Spinal cord (tissue), 9 donors: ENCODE measurements at regions not wholly inside any gene's neighbourhood (a gene's known extent, or its start where the extent isn't known, plus 50 kb on each side); places are given as distances from the start of the nearest gene placed in this dataset.
A peak's percentile ranks its signal among the peaks of the same experiment; 100 is the strongest.

Experiments used
- DNase-seq, 6 donors: peaks; one replicate each; pipeline versions ENCODE4 v3.0.0 to v3.0.0-alpha.2; 2013 to 2015; ENCODE audit warnings: low spot score in 6 of 6, low read depth in 4 of 6
- H3K27ac ChIP-seq: one replicate; pipeline ENCODE4 v1.5.1; 2013; ENCODE audit warnings: low read depth, low read length, control low read depth
- H3K27me3 ChIP-seq: one replicate; pipeline ENCODE4 v1.6.1; 2013; ENCODE audit warnings: low read length; ENCODE audit not compliant: control insufficient read depth, insufficient read depth
- H3K36me3 ChIP-seq: one replicate; pipeline ENCODE4 v1.6.1; 2013; ENCODE audit warnings: low read length; ENCODE audit not compliant: control insufficient read depth, insufficient read depth
- H3K4me1 ChIP-seq: one replicate; pipeline ENCODE4 v1.6.1; 2013; ENCODE audit warnings: low read length; ENCODE audit not compliant: control insufficient read depth, insufficient read depth
- H3K4me3 ChIP-seq: one replicate; pipeline ENCODE4 v1.5.1; 2013; ENCODE audit warnings: low read depth, low read length, control low read depth
- H3K9me3 ChIP-seq: one replicate; pipeline ENCODE4 v1.6.1; 2013; ENCODE audit warnings: low read length; ENCODE audit not compliant: control insufficient read depth, insufficient read depth
- WGBS: methylation state at CpG from one replicate; pipeline ENCODE4 v1.1.5; 2013; ENCODE audit warnings: missing lambda C conversion rate; ENCODE audit not compliant: insufficient coverage; 5-methylcytosine and 5-hydroxymethylcytosine counted together
- donor health status: healthy.

- WGBS: no CpG with 5 or more reads among the region's 3 CpGs
- DNase-seq: peak in 3 of 6 donors; percentile 7 to 58 (median 48)
- no peak overlapping the region for H3K4me3 ChIP-seq
- no peaks in the 10 kb centered on the region for H3K27me3 ChIP-seq
- no peak overlapping the region for H3K27ac ChIP-seq
- H3K9me3 ChIP-seq: no peaks in the 10 kb centered on the region
- no peaks in the 10 kb centered on the region for H3K36me3 ChIP-seq
- no peaks in the 10 kb centered on the region for H3K4me1 ChIP-seq
These were observed 615.9 kb upstream of the FAT3 start for GRCh38 chr11:91608677-91609076.

GRCh38 chr11:91596111-91596510 lies 628.5 kb upstream of the FAT3 start:
- WGBS: no CpG with 5 or more reads among the region's 1 CpG
- Histone ChIP-seq H3K27ac (no peak overlapping the region), H3K36me3 (no peaks in the 10 kb centered on the region), H3K9me3 (peaks cover 12% of the 10 kb centered on the region), H3K4me1 (no peaks in the 10 kb centered on the region), H3K27me3 (no peaks in the 10 kb centered on the region), H3K4me3 (no peak overlapping the region)
- DNase-seq: no peak

GRCh38 chr11:91591021-91591420 lies 633.6 kb upstream of the FAT3 start:
- Histone ChIP-seq H3K27ac (no peak overlapping the region), H3K9me3 (peaks cover 11% of the 10 kb centered on the region), H3K36me3 (no peaks in the 10 kb centered on the region), H3K27me3 (no peaks in the 10 kb centered on the region), H3K4me3 (no peak overlapping the region), H3K4me1 (no peaks in the 10 kb centered on the region)
- no peak for DNase-seq
- WGBS: no CpG with 5 or more reads among the region's 1 CpG

- no peak overlapping the region for H3K27ac ChIP-seq
- H3K27me3 ChIP-seq: no peaks in the 10 kb centered on the region
- DNase-seq: no peak
- peaks cover 4% of the 10 kb centered on the region for H3K9me3 ChIP-seq
- no peaks in the 10 kb centered on the region for H3K36me3 ChIP-seq
- H3K4me3 ChIP-seq: no peak overlapping the region
- WGBS: 83% methylated on average over 1 of the region's 3 CpGs
- H3K4me1 ChIP-seq: no peaks in the 10 kb centered on the region
These were observed 637.5 kb upstream of the FAT3 start for GRCh38 chr11:91587131-91587530.

GRCh38 chr11:91585035-91585801 lies 639.4 kb upstream of the FAT3 start:
- Histone ChIP-seq H3K27me3 (no peaks in the 10 kb centered on the region), H3K9me3 (no peaks in the 10 kb centered on the region), H3K36me3 (no peaks in the 10 kb centered on the region), H3K4me3 (no peak overlapping the region), H3K27ac (no peak overlapping the region), H3K4me1 (no peaks in the 10 kb centered on the region)
- 83% methylated on average over 2 of the region's 4 CpGs for WGBS
- peak in 1 of 6 donors; percentile 20 for DNase-seq

GRCh38 chr11:91563176-91563575 lies 661.4 kb upstream of the FAT3 start:
- Histone ChIP-seq H3K36me3 (no peaks in the 10 kb centered on the region), H3K27ac (no peak overlapping the region), H3K4me1 (no peaks in the 10 kb centered on the region), H3K9me3 (no peaks in the 10 kb centered on the region), H3K27me3 (no peaks in the 10 kb centered on the region), H3K4me3 (no peak overlapping the region)
- DNase-seq: no peak
- 100% methylated on average over 1 of the region's 1 CpG for WGBS

GRCh38 chr11:91560434-91560833 lies 664.2 kb upstream of the FAT3 start:
- no CpG with 5 or more reads among the region's 2 CpGs for WGBS
- Histone ChIP-seq H3K9me3 (no peaks in the 10 kb centered on the region), H3K27ac (no peak overlapping the region), H3K27me3 (no peaks in the 10 kb centered on the region), H3K4me3 (no peak overlapping the region), H3K36me3 (no peaks in the 10 kb centered on the region), H3K4me1 (no peaks in the 10 kb centered on the region)
- no peak for DNase-seq

- no peaks in the 10 kb centered on the region for H3K36me3 ChIP-seq
- DNase-seq: no peak
- no peaks in the 10 kb centered on the region for H3K9me3 ChIP-seq
- no peak overlapping the region for H3K4me3 ChIP-seq
- H3K27ac ChIP-seq: no peak overlapping the region
- H3K4me1 ChIP-seq: no peaks in the 10 kb centered on the region
- H3K27me3 ChIP-seq: no peaks in the 10 kb centered on the region
These were observed 686.6 kb upstream of the FAT3 start for GRCh38 chr11:91538065-91538464.

- DNase-seq: no peak
- 100% methylated on average over 1 of the region's 1 CpG for WGBS
- Histone ChIP-seq H3K4me1 (no peaks in the 10 kb centered on the region), H3K27me3 (no peaks in the 10 kb centered on the region), H3K9me3 (no peaks in the 10 kb centered on the region), H3K36me3 (no peaks in the 10 kb centered on the region), H3K4me3 (no peak overlapping the region), H3K27ac (no peak overlapping the region)
These were observed 688.3 kb upstream of the FAT3 start for GRCh38 chr11:91536366-91536765.

- no CpG with 5 or more reads among the region's 1 CpG for WGBS
- Histone ChIP-seq H3K4me1 (no peaks in the 10 kb centered on the region), H3K4me3 (no peak overlapping the region), H3K36me3 (no peaks in the 10 kb centered on the region), H3K27me3 (no peaks in the 10 kb centered on the region), H3K27ac (no peak overlapping the region), H3K9me3 (no peaks in the 10 kb centered on the region)
- no peak for DNase-seq
These were observed 695.7 kb upstream of the FAT3 start for GRCh38 chr11:91528965-91529364.
